Spleen (tissue), 11 donors: ENCODE measurements at regions not wholly inside any gene's neighbourhood (a gene's known extent, or its start where the extent isn't known, plus 50 kb on each side); places are given as distances from the start of the nearest gene placed in this dataset.

Experiments
- DNase-seq: peaks from one replicate; pipeline ENCODE4 v3.0.0-alpha.2; 2020
- H3K27ac ChIP-seq, 8 donors: fragments of 200-600 bp; sonication (generic) in 7 of 8; 1 replicate in 4 of 8; 2 replicates in 4 of 8; pipeline versions ENCODE4 v1.5.0 to v1.8.0; 2016 to 2021; ENCODE audit warnings: inconsistent platforms in 4 of 8, mild to moderate bottlenecking in 4 of 8, moderate library complexity in 1 of 8
- H3K27me3 ChIP-seq, 7 donors: fragments of 200-600 bp; sonication (generic) in 6 of 7; replicated peaks in 1 of 7; 1 replicate in 4 of 7; 2 replicates in 3 of 7; pipeline versions ENCODE4 v1.5.0 to v1.8.0; 2016 to 2021; ENCODE audit warnings: inconsistent platforms in 3 of 7, mild to moderate bottlenecking in 1 of 7
- H3K36me3 ChIP-seq, 6 donors: fragments of 200-600 bp; sonication (generic) in 5 of 6; 1 replicate in 4 of 6; 2 replicates in 2 of 6; pipeline versions ENCODE4 v1.5.0 to v1.8.0; 2016 to 2021; ENCODE audit warnings: inconsistent platforms in 2 of 6
- H3K4me1 ChIP-seq, 6 donors: fragments of 200-600 bp; sonication (generic) in 5 of 6; 1 replicate in 3 of 6; 2 replicates in 3 of 6; pipeline versions ENCODE4 v1.5.0 to v1.8.0; 2016 to 2021; ENCODE audit warnings: inconsistent platforms in 3 of 6
- H3K4me3 ChIP-seq, 8 donors: fragments of 200-600 bp; sonication (generic) in 7 of 8; 1 replicate in 4 of 8; 2 replicates in 4 of 8; pipeline versions ENCODE4 v1.5.0 to v1.8.0; 2016 to 2021; ENCODE audit warnings: inconsistent platforms in 4 of 8, mild to moderate bottlenecking in 4 of 8, moderate library complexity in 2 of 8
- H3K9me3 ChIP-seq, 8 donors: fragments of 200-600 bp; sonication (generic) in 7 of 8; 1 replicate in 4 of 8; 2 replicates in 4 of 8; pipeline versions ENCODE4 v1.5.0 to v1.8.0; 2016 to 2021; ENCODE audit warnings: inconsistent platforms in 4 of 8
- CTCF ChIP-seq, 11 experiments: fragments of 200-600 bp in 7 of 11; fragments of 450-650 bp in 4 of 11; sonication (generic) in 4 of 11; IDR thresholded peaks in 8 of 11; conservative IDR thresholded peaks in 3 of 11; 1 replicate in 7 of 11; 2 replicates in 4 of 11; pipeline versions ENCODE4 v1.4.0 to v1.8.0; 2016 to 2021; ENCODE audit warnings: antibody characterized with exemption in 11 of 11, inconsistent platforms in 4 of 11, mild to moderate bottlenecking in 1 of 11
- POLR2A ChIP-seq, 3 donors: fragments of 450-650 bp; IDR thresholded peaks; one replicate each; pipeline ENCODE4 v1.5.1; 2017; ENCODE audit warnings: antibody characterized with exemption in 3 of 3, mild to moderate bottlenecking in 1 of 3
- POLR2AphosphoS5 ChIP-seq, 3 donors: sonication (generic); formaldehyde crosslinking; IDR thresholded peaks; one replicate each; pipeline ENCODE4 v1.5.1; 2017; ENCODE audit warnings: antibody characterized with exemption in 3 of 3
- WGBS, 5 donors: extraction: QIAGEN DNeasy Blood & Tissue Kit in 3 of 5; methylation state at CpG; one replicate each; pipeline versions ENCODE4 v1.1.5 to v1.1.7; 2013 to 2018; 5-methylcytosine and 5-hydroxymethylcytosine counted together
- intact Hi-C: fragments of 100-400 bp; cut with DNase I; formaldehyde crosslinking; loops from one replicate; pipeline ENCODE4 v1.15.0; 2023; ENCODE audit warnings: low total_unique reads
- donor health status: healthy with polysubstance abuse.
- donor health status: DM: no; HTN: no; CAD: no; lungs with moderate emphysema.
- donor health status: DM: no; HTN: no; CAD: no.
- donor health status: Bipolar disorder and iron deficiency.
- donor health status: healthy.
- donor health status: DM: no; HTN: no; CAD: no.
- donor health status: DM: yes; HTN: yes; CAD: no.

GRCh38 chr14:95014036-95014435, 143.3 kb downstream of the DICER1 start:
- Histone ChIP-seq H3K9me3 (peaks cover 0 to 6% (median 0%) of the 10 kb centered on the region in 8 donors), H3K27me3 (peaks cover 0 to 24% (median 0%) of the 10 kb centered on the region in 7 donors), H3K4me1 (no peaks in the 10 kb centered on the region), H3K27ac (no peak overlapping the region), H3K36me3 (no peaks in the 10 kb centered on the region), H3K4me3 (no peak overlapping the region)
- no peak for TF ChIP-seq POLR2AphosphoS5 (IDR thresholded peaks at IDR 0.05)
- TF ChIP-seq CTCF (IDR thresholded peaks at IDR 0.05 in 8 of 11, conservative IDR thresholded peaks at IDR 0.05 in 3 of 11) = no peak
- TF ChIP-seq POLR2A (IDR thresholded peaks at IDR 0.05) = no peak
- DNase-seq = no peak
- intact Hi-C loops = no loop called here
- 92 to 94% (median 92%) methylated on average over 7 of the region's 7 CpGs for WGBS, 5 donors

- intact Hi-C loops = no loop called here
- H3K9me3 ChIP-seq = peaks cover 0 to 6% (median 0%) of the 10 kb centered on the region in 8 donors
- no peak overlapping the region for H3K27ac ChIP-seq
- peaks cover 0 to 48% (median 0%) of the 10 kb centered on the region in 7 donors for H3K27me3 ChIP-seq
- H3K4me1 ChIP-seq = no peaks in the 10 kb centered on the region
- TF ChIP-seq CTCF (IDR thresholded peaks at IDR 0.05 in 8 of 11, conservative IDR thresholded peaks at IDR 0.05 in 3 of 11) = no peak
- no peak for TF ChIP-seq POLR2A (IDR thresholded peaks at IDR 0.05)
- 39 to 54% (median 42%) methylated on average over 16 of the region's 16 CpGs for WGBS, 5 donors
- DNase-seq = no peak
- no peak overlapping the region for H3K4me3 ChIP-seq
- no peaks in the 10 kb centered on the region for H3K36me3 ChIP-seq
Observed at GRCh38 chr14:95011445-95012006, 145.8 kb downstream of the DICER1 start.

GRCh38 chr14:95008445-95009217, 148.7 kb downstream of the DICER1 start:
- Histone ChIP-seq H3K4me3 (no peak overlapping the region), H3K4me1 (no peaks in the 10 kb centered on the region), H3K27ac (no peak overlapping the region), H3K27me3 (peaks cover 0 to 51% (median 0%) of the 10 kb centered on the region in 7 donors), H3K9me3 (no peaks in the 10 kb centered on the region), H3K36me3 (no peaks in the 10 kb centered on the region)
- no peak for DNase-seq
- TF ChIP-seq POLR2AphosphoS5 (IDR thresholded peaks at IDR 0.05) (no peak), CTCF (IDR thresholded peaks at IDR 0.05 in 8 of 11, conservative IDR thresholded peaks at IDR 0.05 in 3 of 11) (no peak), POLR2A (IDR thresholded peaks at IDR 0.05) (no peak)
- intact Hi-C loops = no loop called here
- 85 to 88% (median 86%) methylated on average over 15 of the region's 15 CpGs for WGBS, 5 donors

GRCh38 chr14:95007921-95008320, 149.4 kb downstream of the DICER1 start:
- Histone ChIP-seq H3K4me3 (no peak overlapping the region), H3K27me3 (peaks cover 0 to 51% (median 0%) of the 10 kb centered on the region in 7 donors), H3K27ac (no peak overlapping the region), H3K4me1 (no peaks in the 10 kb centered on the region), H3K9me3 (no peaks in the 10 kb centered on the region), H3K36me3 (no peaks in the 10 kb centered on the region)
- intact Hi-C loops = no loop called here
- DNase-seq = no peak
- no peak for TF ChIP-seq POLR2AphosphoS5 (IDR thresholded peaks at IDR 0.05)
- no peak for TF ChIP-seq CTCF (IDR thresholded peaks at IDR 0.05 in 8 of 11, conservative IDR thresholded peaks at IDR 0.05 in 3 of 11)
- no peak for TF ChIP-seq POLR2A (IDR thresholded peaks at IDR 0.05)
- WGBS, 5 donors = 76 to 88% (median 86%) methylated on average over 7 of the region's 7 CpGs
